ENCODE measurements at regions not wholly inside any gene's neighbourhood (a gene's known extent, or its start where the extent isn't known, plus 50 kb on each side); places are given as distances from the start of the nearest gene placed in this dataset.
A peak's percentile ranks its signal among the peaks of the same experiment; 100 is the strongest.

GRCh38 chr16:73231944-73232554 lies 184.1 kb upstream of the ZFHX3 start:
- no peak for DNase-seq
- TF ChIP-seq GATA1 (IDR thresholded peaks at IDR 0.05; ENCODE audit: low read depth, low read length) = no peak

GRCh38 chr16:73231379-73231778 lies 183.5 kb upstream of the ZFHX3 start:
- no peak for DNase-seq
- no peak for TF ChIP-seq POLR2A (IDR thresholded peaks at IDR 0.05; ENCODE audit: low read length)
- TF ChIP-seq GATA1 (IDR thresholded peaks at IDR 0.05; ENCODE audit: low read depth, low read length) = no peak

- DNase-seq = no peak
- TF ChIP-seq POLR2A (IDR thresholded peaks at IDR 0.05; ENCODE audit: low read length) = no peak
Observed at GRCh38 chr16:73230651-73231050, 182.7 kb upstream of the ZFHX3 start.

GRCh38 chr16:73228649-73229048 lies 180.7 kb upstream of the ZFHX3 start:
- no peak for DNase-seq
- no peak for TF ChIP-seq GATA1 (IDR thresholded peaks at IDR 0.05; ENCODE audit: low read depth, low read length)
- no peak for TF ChIP-seq POLR2A (IDR thresholded peaks at IDR 0.05; ENCODE audit: low read length)

GRCh38 chr16:73226675-73227074 lies 178.7 kb upstream of the ZFHX3 start:
- no peak for TF ChIP-seq GATA1 (IDR thresholded peaks at IDR 0.05; ENCODE audit: low read depth, low read length)
- no peak for TF ChIP-seq POLR2A (IDR thresholded peaks at IDR 0.05; ENCODE audit: low read length)
- no peak for DNase-seq

- no peak for DNase-seq
- TF ChIP-seq GATA1 (IDR thresholded peaks at IDR 0.05; ENCODE audit: low read depth, low read length) (no peak), POLR2A (IDR thresholded peaks at IDR 0.05; ENCODE audit: low read length) (no peak)
Observed at GRCh38 chr16:73225983-73226382, 178.1 kb upstream of the ZFHX3 start.

GRCh38 chr16:73220836-73221235 lies 172.9 kb upstream of the ZFHX3 start:
- DNase-seq = no peak
- TF ChIP-seq POLR2A (IDR thresholded peaks at IDR 0.05; ENCODE audit: low read length) (no peak), GATA1 (IDR thresholded peaks at IDR 0.05; ENCODE audit: low read depth, low read length) (no peak)

- no peak for DNase-seq
- no peak for TF ChIP-seq POLR2A (IDR thresholded peaks at IDR 0.05; ENCODE audit: low read length)
- TF ChIP-seq GATA1 (IDR thresholded peaks at IDR 0.05; ENCODE audit: low read depth, low read length) = no peak
Observed at GRCh38 chr16:73219176-73219575, 171.2 kb upstream of the ZFHX3 start.

- TF ChIP-seq POLR2A (IDR thresholded peaks at IDR 0.05; ENCODE audit: low read length) = no peak
- TF ChIP-seq GATA1 (IDR thresholded peaks at IDR 0.05; ENCODE audit: low read depth, low read length) = no peak
Observed at GRCh38 chr16:73217654-73218053, 169.7 kb upstream of the ZFHX3 start.

GRCh38 chr16:73216932-73217331 lies 169.0 kb upstream of the ZFHX3 start:
- TF ChIP-seq POLR2A (IDR thresholded peaks at IDR 0.05; ENCODE audit: low read length) = no peak
- no peak for TF ChIP-seq GATA1 (IDR thresholded peaks at IDR 0.05; ENCODE audit: low read depth, low read length)
- no peak for DNase-seq

More at GRCh38 chr16:73217654-73218053, 169.7 kb upstream of the ZFHX3 start:
- peak in 1 of 2 experiments; percentile 2 for DNase-seq

- no peak for DNase-seq
Observed at GRCh38 chr16:73215678-73216377, 167.9 kb upstream of the ZFHX3 start.

GRCh38 chr16:73214825-73215677 lies 167.1 kb upstream of the ZFHX3 start:
- DNase-seq = no peak
- TF ChIP-seq GATA1 (IDR thresholded peaks at IDR 0.05; ENCODE audit: low read depth, low read length) = no peak
- no peak for TF ChIP-seq POLR2A (IDR thresholded peaks at IDR 0.05; ENCODE audit: low read length)

More at GRCh38 chr16:73215678-73216377, 167.9 kb upstream of the ZFHX3 start:
- TF ChIP-seq GATA1 (IDR thresholded peaks at IDR 0.05; ENCODE audit: low read depth, low read length) = no peak
- no peak for TF ChIP-seq POLR2A (IDR thresholded peaks at IDR 0.05; ENCODE audit: low read length)

GRCh38 chr16:73213732-73214455 lies 166.0 kb upstream of the ZFHX3 start:
- no peak for TF ChIP-seq GATA1 (IDR thresholded peaks at IDR 0.05; ENCODE audit: low read depth, low read length)
- no peak for TF ChIP-seq POLR2A (IDR thresholded peaks at IDR 0.05; ENCODE audit: low read length)
- no peak for DNase-seq

- DNase-seq = no peak
- TF ChIP-seq GATA1 (IDR thresholded peaks at IDR 0.05; ENCODE audit: low read depth, low read length) = no peak
- TF ChIP-seq POLR2A (IDR thresholded peaks at IDR 0.05; ENCODE audit: low read length) = no peak
Observed at GRCh38 chr16:73212431-73212830, 164.5 kb upstream of the ZFHX3 start.
